ENCODE measurements at regions not wholly inside any gene's neighbourhood (a gene's known extent, or its start where the extent isn't known, plus 50 kb on each side); places are given as distances from the start of the nearest gene placed in this dataset.

DNA sequence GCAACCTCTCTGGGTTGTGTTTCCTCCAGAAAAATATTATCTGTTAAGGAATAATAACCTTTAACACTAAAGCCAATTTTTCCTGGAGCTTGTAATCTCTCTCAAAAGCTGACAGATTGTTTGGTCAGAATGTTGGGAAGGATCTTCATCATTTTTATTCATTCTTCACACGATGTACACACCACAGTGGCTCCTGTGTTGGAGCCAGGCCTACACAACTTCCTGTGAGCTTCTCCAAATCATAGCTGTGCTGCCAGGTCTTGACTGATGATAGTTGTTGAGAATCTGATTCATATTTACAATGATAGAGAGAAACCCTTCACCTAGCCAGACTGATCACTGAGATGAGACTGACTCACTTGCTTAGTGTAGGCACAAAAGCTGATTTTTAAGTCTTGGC is 151.0 kb upstream of the ROBO2 start:
- no peak overlapping the region for H3K4me3 Mint-ChIP-seq
- H3K9me3 Mint-ChIP-seq (ENCODE audit: insufficient read depth), result no peaks in the 10 kb centered on the region
- no peaks in the 10 kb centered on the region for H3K4me1 ChIP-seq (ENCODE audit: control insufficient read depth in 2 of 2, insufficient read depth in 2 of 2, low read length in 2 of 2)
- no peaks in the 10 kb centered on the region for H3K27me3 ChIP-seq (replicated peaks in 1 of 4; ENCODE audit: control extremely low read depth in 1 of 4, control insufficient read depth in 3 of 4, insufficient read depth in 4 of 4, low read length in 3 of 4)
- no peak overlapping the region for H3K27ac Mint-ChIP-seq
- intact Hi-C loops (cut with micrococcal nuclease), result no loop called here
- H3K36me3 ChIP-seq (replicated peaks in 1 of 2; ENCODE audit: control extremely low read depth in 1 of 2, control insufficient read depth in 1 of 2, extremely low read depth in 1 of 2, insufficient read depth in 2 of 2, low read length in 1 of 2), result no peaks in the 10 kb centered on the region
- no peak overlapping the region for H2AFZ ChIP-seq (ENCODE audit: insufficient read depth, low read depth, low read length, poor library complexity, severe bottlenecking)
- ATAC-seq (ENCODE audit: low read depth) (no peak), DNase-seq (no peak)
- H4K20me1 ChIP-seq (ENCODE audit: control insufficient read depth, insufficient read depth, low read length, poor library complexity, severe bottlenecking), result no peaks in the 10 kb centered on the region
- no peaks in the 10 kb centered on the region for H3K4me1 Mint-ChIP-seq
- POLR2A ChIA-PET, result no interaction called here
- no peak overlapping the region for H3K4me3 ChIP-seq (ENCODE audit: control extremely low read depth in 1 of 5, extremely low read depth in 1 of 5, insufficient read depth in 1 of 5, low read depth in 2 of 5, low read length in 4 of 5)
- H3K27ac ChIP-seq (ENCODE audit: low read length in 2 of 2), result no peak overlapping the region
- H3K4me2 ChIP-seq (replicated peaks; ENCODE audit: low read depth, low read length, poor library complexity, severe bottlenecking), result no peak overlapping the region
- no peak for TF ChIP-seq EZH2 (IDR thresholded peaks at IDR 0.05; ENCODE audit: borderline replicate concordance, insufficient read depth, low read depth, low read length, poor library complexity, severe bottlenecking)
- TF ChIP-seq CTCF (IDR thresholded peaks at IDR 0.05), result no peak
- CTCF ChIA-PET, result no interaction called here
- WGBS (ENCODE audit: insufficient coverage), result no CpG with 5 or more reads among the region's 1 CpG
- no peaks in the 10 kb centered on the region for H3K79me2 ChIP-seq (ENCODE audit: control insufficient read depth, insufficient read depth, low read length)
- no peak overlapping the region for H3K9ac ChIP-seq (ENCODE audit: low read length)
- H3K27me3 Mint-ChIP-seq, result no peaks in the 10 kb centered on the region
- peaks cover 0 to 5% (median 0%) of the 10 kb centered on the region in 3 donors for H3K9me3 ChIP-seq (ENCODE audit: control extremely low read depth in 1 of 3, control insufficient read depth in 2 of 3, insufficient read depth in 1 of 3, low read length in 2 of 3)

- Histone ChIP-seq H3K36me3 (replicated peaks in 1 of 2; ENCODE audit: control extremely low read depth in 1 of 2, control insufficient read depth in 1 of 2, extremely low read depth in 1 of 2, insufficient read depth in 2 of 2, low read length in 1 of 2) (no peaks in the 10 kb centered on the region), H3K4me1 (ENCODE audit: control insufficient read depth in 2 of 2, insufficient read depth in 2 of 2, low read length in 2 of 2) (no peaks in the 10 kb centered on the region), H3K27ac (ENCODE audit: low read length in 2 of 2) (no peak overlapping the region), H3K9me3 (ENCODE audit: control extremely low read depth in 1 of 3, control insufficient read depth in 2 of 3, insufficient read depth in 1 of 3, low read length in 2 of 3) (peaks cover 0 to 5% (median 0%) of the 10 kb centered on the region in 3 donors), H3K4me3 (ENCODE audit: control extremely low read depth in 1 of 5, extremely low read depth in 1 of 5, insufficient read depth in 1 of 5, low read depth in 2 of 5, low read length in 4 of 5) (no peak overlapping the region), H4K20me1 (ENCODE audit: control insufficient read depth, insufficient read depth, low read length, poor library complexity, severe bottlenecking) (no peaks in the 10 kb centered on the region), H3K27me3 (replicated peaks in 1 of 4; ENCODE audit: control extremely low read depth in 1 of 4, control insufficient read depth in 3 of 4, insufficient read depth in 4 of 4, low read length in 3 of 4) (no peaks in the 10 kb centered on the region), H2AFZ (ENCODE audit: insufficient read depth, low read depth, low read length, poor library complexity, severe bottlenecking) (no peak overlapping the region), H3K9ac (ENCODE audit: low read length) (no peak overlapping the region), H3K79me2 (ENCODE audit: control insufficient read depth, insufficient read depth, low read length) (no peaks in the 10 kb centered on the region), H3K4me2 (replicated peaks; ENCODE audit: low read depth, low read length, poor library complexity, severe bottlenecking) (no peak overlapping the region)
- WGBS (ENCODE audit: insufficient coverage), result 100% methylated on average over 1 of the region's 6 CpGs
- H3K27me3 Mint-ChIP-seq, result no peaks in the 10 kb centered on the region
- no peak overlapping the region for H3K27ac Mint-ChIP-seq
- no peak for TF ChIP-seq CTCF (IDR thresholded peaks at IDR 0.05)
- no peak for TF ChIP-seq EZH2 (IDR thresholded peaks at IDR 0.05; ENCODE audit: borderline replicate concordance, insufficient read depth, low read depth, low read length, poor library complexity, severe bottlenecking)
- ChIA-PET POLR2A (no interaction called here), CTCF (no interaction called here)
- DNase-seq, result no peak
- no peak overlapping the region for H3K4me3 Mint-ChIP-seq
- intact Hi-C loops (cut with micrococcal nuclease), result no loop called here
- no peaks in the 10 kb centered on the region for H3K4me1 Mint-ChIP-seq
- no peaks in the 10 kb centered on the region for H3K9me3 Mint-ChIP-seq (ENCODE audit: insufficient read depth)
- ATAC-seq (ENCODE audit: low read depth), result no peak
These were observed 150.0 kb upstream of the ROBO2 start for GRCh38 chr3:76889911-76890310.
